ENCODE measurements at regions not wholly inside any gene's neighbourhood (a gene's known extent, or its start where the extent isn't known, plus 50 kb on each side); places are given as distances from the start of the nearest gene placed in this dataset.
"Not testable (repeated sequence)": the region's sequence is repeated elsewhere in the genome, so short reads cannot be mapped to it uniquely, and the experiment has no call there.

GRCh38 chr18:41899535-41899934 is 55.5 kb upstream of the PIK3C3 start:
- DNase-seq, result no peak

- no peak for DNase-seq
Measured at GRCh38 chr18:41893432-41893831, 61.6 kb upstream of the PIK3C3 start.

- no peak for DNase-seq
Measured at GRCh38 chr18:41887100-41887499, 67.9 kb upstream of the PIK3C3 start.

- no peak for DNase-seq
Measured at GRCh38 chr18:41886126-41886807, 68.8 kb upstream of the PIK3C3 start.

- DNase-seq, result peak; percentile 70
Measured at GRCh38 chr18:41881285-41881684, 73.7 kb upstream of the PIK3C3 start.

GRCh38 chr18:41879256-41879655 is 75.8 kb upstream of the PIK3C3 start:
- DNase-seq, result no peak

- peak; percentile 68 for DNase-seq
Measured at GRCh38 chr18:41875094-41875780, 79.8 kb upstream of the PIK3C3 start.

- DNase-seq, result peak; percentile 47
Measured at GRCh38 chr18:41873730-41874129, 81.3 kb upstream of the PIK3C3 start.

GRCh38 chr18:41872206-41872605 is 82.8 kb upstream of the PIK3C3 start:
- DNase-seq, result peak; percentile 54

- DNase-seq, result no peak
Measured at GRCh38 chr18:41871229-41872000, 83.6 kb upstream of the PIK3C3 start.

- DNase-seq, result peak; percentile 5
Measured at GRCh38 chr18:41870817-41871216, 84.2 kb upstream of the PIK3C3 start.

GRCh38 chr18:41870191-41870590 is 84.8 kb upstream of the PIK3C3 start:
- no peak for DNase-seq

GRCh38 chr18:41865796-41866195 is 89.2 kb upstream of the PIK3C3 start:
- DNase-seq, result not testable (repeated sequence)

- no peak for DNase-seq
Measured at GRCh38 chr18:41864216-41864615, 90.8 kb upstream of the PIK3C3 start.

- no peak for DNase-seq
Measured at GRCh38 chr18:41862921-41863320, 92.1 kb upstream of the PIK3C3 start.

GRCh38 chr18:41860987-41861386 is 94.0 kb upstream of the PIK3C3 start:
- no peak for DNase-seq

GRCh38 chr18:41858761-41859555 is 96.1 kb upstream of the PIK3C3 start:
- no peak for DNase-seq

GRCh38 chr18:41853280-41853679 is 101.8 kb upstream of the PIK3C3 start:
- DNase-seq, result no peak

- DNase-seq, result no peak
Measured at GRCh38 chr18:41850781-41851180, 104.3 kb upstream of the PIK3C3 start.

GRCh38 chr18:41849632-41850031 is 105.4 kb upstream of the PIK3C3 start:
- DNase-seq, result no peak

- no peak for DNase-seq
Measured at GRCh38 chr18:41845563-41845962, 109.5 kb upstream of the PIK3C3 start.

- no peak for DNase-seq
Measured at GRCh38 chr18:41842886-41843285, 112.1 kb upstream of the PIK3C3 start.
